ENCODE measurements at regions not wholly inside any gene's neighbourhood (a gene's known extent, or its start where the extent isn't known, plus 50 kb on each side); places are given as distances from the start of the nearest gene placed in this dataset.

DNA sequence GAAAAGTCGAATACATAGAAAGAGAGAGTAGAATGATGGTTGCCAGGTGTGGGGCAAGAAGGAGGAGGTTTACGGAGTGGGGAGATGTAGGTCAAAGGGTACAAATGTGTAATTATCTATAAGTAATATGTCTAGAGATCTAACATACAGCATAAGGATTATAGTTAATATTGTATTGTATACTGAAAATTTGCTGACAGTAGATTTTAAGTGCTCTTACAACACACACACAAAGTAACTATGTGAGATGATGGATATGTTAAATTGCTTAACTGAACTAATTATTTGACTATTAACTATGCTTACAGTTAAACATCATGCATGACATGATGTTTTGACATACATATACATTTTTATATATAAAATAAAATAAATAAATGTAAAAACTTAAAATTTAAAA, 192.7 kb downstream of the ZIC4 start:
- TF ChIP-seq CTCF (IDR thresholded peaks at IDR 0.05): no peak
- no peak for TF ChIP-seq POLR2A (IDR thresholded peaks at IDR 0.05)

Data from Peyer's patch (tissue), 4 donors.